Hematopoietic multipotent progenitor cell treated with erythropoietin and hydrocortisone succinate and interleukin-3 and kit ligand, for 6 days (in vitro differentiated cells): ENCODE measurements at regions not wholly inside any gene's neighbourhood (a gene's known extent, or its start where the extent isn't known, plus 50 kb on each side); places are given as distances from the start of the nearest gene placed in this dataset.
"Not testable (repeated sequence)": the region's sequence is repeated elsewhere in the genome, so short reads cannot be mapped to it uniquely, and the experiment has no call there.

ENCODE experiments used
- DNase-seq: peaks from one replicate; pipeline ENCODE4 v3.0.0-alpha.2; 2015

DNA sequence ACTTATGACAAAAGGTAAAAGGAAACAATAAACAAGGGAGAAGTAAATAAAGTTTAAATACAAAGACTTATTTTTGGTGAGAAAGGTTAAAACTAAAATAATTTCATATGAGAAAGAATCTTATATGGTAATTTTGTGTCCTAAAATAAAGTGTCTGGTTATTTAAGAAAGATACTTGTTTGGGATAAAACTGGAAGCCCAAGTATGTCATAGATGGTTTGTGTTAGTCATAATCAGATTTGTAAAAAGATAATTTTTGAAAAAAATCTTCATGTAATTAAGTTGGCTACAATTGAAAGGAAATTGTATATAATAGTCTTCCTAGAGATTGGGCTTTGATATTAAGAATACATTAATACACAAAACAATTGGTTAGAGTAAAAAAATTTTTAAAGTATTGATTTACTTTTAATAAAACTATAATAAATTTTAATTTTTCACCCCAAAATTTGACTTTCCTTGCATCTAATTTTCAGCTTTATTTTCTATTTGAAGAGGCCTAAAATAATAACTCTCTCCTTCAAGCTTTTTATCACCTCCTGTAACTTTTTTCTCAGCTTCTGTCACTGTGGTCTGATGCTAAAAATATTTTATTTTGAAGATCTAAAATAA is 315.6 kb downstream of the SLITRK5 start:
- DNase-seq = no peak

DNA sequence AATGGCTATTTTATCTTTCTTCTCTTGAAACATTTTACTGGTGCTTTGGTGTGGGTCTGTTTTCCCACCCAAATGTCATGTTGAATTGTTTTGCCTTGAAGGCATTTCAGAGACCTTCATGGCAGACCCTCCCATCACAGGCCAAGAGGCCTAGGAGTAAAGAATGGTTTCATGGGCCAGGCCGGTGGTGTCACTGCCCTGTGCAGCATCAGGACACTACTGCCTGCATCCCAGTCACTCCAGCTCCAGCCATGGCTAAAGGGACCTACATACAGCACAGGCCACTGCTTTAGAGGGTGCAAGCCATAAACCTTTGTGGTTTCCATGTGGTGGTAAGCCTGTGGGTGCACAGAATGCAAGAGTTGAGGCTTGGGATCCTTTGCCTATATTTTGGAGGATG is 326.9 kb downstream of the SLITRK5 start:
- no peak for DNase-seq

DNA sequence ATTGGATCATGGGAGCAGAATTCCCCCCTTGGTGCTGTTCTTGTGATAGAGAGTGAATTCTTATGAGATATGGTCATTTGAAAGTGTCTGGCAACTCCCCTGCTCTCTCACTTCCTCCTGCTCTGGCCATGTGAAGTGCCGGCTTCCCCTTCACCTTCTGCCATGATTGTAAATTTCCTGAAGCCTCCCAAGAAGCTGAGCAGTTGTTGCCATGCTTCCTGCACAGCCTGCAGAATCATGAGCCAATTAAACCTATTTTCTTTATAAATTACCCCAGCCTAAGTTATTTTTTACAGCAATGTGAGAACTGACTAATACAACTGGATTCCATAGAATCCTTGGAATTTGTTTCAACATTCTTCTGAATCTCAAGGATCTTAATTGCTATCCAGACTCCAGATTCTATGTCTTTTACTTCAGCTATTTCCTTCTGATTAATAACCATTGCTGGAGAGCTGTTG is 328.1 kb downstream of the SLITRK5 start:
- no peak for DNase-seq

DNA sequence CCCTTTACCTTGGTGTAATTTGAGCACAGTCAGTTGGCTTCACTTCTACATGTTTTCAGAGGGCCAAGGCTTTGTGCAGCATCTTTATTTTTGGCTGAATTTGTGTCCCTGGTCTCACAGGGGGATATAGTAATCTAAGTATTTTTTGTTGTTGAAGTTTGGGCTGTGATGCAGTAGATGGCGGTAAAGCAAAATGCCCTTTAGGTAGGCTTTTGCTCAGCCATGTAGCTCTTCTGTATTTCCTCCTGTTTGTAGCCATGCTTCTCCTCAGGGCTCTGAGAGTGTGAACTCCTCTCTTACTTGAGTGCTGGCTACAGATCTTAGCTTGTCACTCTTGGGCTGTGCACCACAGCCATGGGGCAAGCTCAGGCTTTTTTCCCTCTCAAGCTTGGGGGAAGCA is 328.6 kb downstream of the SLITRK5 start:
- peak; percentile 9 for DNase-seq

DNA sequence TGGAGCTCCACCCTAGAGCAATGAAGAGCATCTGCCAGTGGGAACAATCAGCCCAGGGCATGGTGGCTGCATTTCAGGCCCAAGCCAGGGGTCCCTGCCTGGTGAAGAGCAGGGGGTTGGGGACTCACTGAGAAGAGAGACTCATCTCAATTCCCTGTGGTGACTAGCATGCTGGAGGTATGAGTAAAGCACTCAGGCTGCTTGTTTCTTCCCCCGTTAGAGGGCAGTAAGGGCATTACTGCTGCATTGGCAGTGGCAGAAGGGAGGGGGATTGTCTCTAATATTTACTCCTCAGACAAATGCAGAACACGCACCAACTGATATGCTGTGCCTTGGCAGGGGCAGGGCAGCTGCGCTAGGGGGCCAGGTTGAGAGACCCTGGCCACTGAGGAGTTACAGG is 329.1 kb downstream of the SLITRK5 start:
- no peak for DNase-seq

DNA sequence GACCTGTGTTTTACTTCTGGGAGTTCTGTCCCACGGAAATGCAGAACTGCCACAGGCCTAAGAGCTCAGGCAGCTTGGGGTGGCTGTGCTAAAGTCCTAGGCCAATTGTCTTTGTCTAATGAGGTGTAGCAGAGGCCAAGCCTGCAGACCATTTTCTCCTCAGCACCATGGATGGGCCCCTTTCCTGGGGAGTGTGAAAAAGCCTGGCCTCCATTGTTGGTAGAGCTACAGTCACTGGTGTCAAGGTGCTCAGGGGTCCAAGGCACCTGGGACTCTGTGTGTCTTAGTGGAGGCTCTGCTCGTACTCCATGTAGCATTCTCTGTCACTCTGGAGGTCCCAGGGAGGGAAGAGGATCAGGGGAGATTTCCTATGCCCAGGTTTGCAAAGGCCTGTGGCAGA is 329.6 kb downstream of the SLITRK5 start:
- no peak for DNase-seq

DNA sequence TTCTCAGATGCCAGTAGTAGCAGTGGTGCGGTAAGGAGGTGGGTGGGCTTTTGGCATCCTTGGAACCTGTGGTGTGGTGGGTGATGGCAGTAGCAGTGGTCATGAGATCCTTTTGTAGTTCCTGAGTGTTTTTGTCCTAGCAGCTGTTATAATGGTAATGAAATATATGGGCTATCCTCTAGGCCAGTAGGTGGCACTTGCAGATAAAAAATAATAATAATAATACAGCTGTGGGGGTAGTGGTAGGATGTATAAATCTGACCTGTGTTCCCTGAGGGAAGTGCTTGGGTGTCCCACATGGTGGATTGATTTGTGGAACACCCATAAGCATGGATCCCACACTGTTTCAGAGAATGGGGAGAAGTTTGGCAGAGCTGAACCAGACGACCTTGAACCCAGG is 334.0 kb downstream of the SLITRK5 start:
- no peak for DNase-seq

DNA sequence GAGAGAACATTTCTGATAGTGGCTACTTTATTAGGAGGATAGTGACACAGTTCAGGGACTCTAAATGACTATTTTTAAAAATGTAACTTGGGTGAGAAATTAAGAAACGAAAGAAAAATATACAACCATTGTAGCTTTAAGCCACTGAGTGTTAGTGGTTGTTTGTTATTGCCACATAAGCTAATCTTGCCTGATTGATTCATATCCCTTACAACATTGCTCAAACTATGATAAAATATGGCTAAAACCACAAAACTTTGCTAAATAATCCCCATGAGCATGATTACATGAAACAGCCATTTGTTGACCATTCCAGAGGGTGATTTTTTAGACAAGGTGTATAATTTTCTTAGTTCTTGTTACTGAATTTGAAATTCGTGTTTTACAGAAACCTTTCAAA is 343.4 kb downstream of the SLITRK5 start:
- peak; percentile 45 for DNase-seq

DNA sequence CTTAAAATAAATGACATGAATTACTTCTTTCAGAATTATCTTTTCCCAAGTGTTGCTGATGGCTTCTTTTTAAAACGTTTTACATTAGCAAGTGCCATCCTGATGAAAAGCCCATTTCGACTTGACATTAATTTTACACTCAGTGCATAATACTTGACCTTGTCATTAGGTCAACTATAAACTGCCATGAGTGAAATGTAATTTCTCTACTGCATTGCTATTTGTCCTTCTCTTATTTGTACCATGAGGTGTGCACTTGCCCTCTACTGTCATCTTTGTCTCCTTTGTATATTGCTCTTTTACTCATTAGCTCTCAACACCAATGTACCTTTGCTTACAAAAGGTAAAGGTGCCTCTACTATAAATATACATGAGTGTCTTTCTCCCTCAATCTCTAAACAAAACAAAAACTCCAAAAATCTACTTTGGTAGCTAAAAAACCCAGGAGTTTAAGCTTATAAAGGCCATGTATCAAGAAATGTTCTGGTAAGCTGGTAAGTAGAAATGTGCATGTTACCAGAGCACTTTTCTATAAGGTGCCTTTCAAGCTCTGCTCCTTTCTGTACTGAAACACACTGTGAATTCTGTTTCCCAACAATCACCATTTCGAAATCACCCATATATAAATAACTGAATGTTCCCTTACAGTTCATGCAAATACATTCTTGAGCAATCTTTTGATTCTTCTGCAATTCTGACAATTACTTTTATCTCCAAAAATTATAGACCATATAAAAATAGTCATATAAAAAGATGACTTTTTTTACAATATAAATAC is 351.4 kb downstream of the SLITRK5 start:
- DNase-seq = peak; percentile 52

DNA sequence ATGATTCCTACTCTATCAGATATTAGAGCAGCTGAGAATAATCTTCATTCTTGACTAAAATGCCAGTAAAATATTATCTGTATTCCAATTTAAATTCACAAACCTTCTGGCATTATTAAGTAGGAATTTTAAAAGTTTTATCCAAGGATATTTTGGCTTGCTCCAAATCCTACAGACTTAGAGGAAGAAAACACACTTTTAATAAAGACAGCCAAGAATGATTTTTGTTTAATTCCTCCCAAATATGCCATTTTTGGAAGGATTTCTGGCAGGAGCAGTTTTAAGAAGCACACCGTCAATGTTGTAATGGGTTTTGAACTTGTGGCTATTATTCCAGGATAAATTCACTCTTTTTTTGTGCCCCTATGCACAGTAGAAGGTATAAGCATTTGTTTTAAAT is 355.1 kb downstream of the SLITRK5 start:
- DNase-seq = no peak

DNA sequence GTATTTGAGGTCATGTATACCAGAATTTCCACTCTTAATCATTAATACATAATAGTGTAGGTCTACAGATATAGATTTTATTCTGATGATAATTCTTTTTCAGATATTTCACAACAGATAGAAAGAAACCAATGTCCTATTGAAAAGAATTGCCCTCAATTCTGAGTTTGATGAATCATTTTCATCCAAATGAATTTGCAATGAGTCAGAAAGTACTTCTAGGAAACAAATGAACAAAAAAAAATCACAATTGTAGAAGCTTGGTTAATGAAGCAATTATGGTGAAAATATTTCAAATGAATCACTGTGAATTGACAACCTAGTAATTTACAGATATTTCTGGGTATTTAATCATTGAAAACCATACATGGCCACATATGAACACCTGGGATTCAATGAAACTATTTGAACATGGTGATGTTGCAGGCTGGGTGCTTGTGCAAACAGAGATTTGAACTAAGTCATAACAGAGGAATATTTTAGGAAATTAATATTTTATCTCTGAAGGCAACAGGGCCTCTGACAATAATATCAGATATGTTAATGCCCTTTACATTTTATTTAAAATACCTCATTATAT is 360.9 kb downstream of the SLITRK5 start:
- no peak for DNase-seq

DNA sequence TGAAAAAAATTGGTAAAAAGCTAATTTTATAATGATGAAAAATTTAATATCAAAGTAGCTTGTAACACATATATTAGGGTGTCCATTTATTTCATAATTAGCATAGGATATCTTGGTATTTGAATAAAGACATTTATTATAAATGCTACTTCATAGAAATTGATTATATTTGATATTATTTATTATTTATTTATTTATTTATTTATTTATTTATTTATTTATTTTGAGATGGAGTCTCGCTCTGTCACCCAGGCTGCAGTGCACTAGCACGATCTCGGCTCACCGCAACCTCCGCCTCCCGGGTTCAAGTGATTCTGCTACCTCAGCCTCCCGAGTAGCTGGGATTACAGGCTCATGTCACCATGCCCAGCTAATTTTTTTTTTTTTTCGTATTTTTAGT is 365.0 kb downstream of the SLITRK5 start:
- DNase-seq = not testable (repeated sequence)

DNA sequence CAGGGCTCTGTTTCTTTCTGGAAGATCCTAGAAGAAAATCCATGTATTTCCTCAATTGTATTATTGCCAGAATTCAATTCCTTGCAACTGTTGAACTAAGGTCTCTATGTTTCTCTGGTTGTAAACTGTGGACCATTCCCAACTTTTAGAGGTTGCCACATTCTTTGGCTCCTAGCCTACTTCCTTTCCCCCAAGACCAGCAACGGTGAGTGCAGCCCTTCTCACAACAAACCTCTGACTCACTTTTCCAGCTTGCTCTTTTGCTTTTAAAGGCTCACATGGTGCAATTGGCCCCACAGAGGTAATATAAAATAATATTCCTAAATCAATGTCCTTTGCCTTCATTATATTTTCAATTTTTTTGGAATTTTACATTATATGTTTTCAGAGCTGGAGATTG is 371.3 kb downstream of the SLITRK5 start:
- no peak for DNase-seq

DNA sequence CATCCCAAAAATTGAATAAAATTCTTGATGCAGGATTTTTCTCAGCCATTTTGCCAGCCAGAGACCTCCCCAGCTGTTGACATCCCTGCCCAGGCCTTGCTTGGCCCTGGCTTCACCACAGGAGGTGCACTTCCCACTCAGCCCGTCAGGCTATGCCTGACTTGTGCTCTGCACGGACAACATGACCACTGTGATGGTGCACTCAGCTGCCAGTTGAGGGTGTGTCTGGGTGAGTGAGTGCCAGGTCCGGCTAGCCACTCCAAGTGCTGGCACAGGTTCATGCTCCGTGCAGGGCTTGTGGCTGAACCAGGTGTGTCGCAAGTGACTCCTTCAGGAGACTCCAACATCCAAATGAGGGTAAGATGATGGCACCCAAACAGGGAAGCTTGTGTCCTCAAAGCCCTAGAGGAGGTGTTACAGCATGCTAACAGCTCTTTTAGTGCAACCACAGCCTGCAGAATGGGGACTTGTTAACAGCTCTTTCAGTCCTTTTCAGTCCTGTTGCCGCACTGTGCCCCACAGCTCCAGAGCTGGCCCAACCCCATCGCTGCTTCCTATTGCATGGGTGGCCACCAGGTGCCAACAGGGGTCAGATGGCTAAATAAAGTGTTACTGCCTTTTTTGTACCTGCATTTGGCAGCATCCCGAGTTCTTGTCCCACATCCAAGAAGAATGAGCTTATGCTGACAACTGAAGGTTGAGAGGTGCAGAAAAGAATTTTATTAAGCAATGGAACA is 380.7 kb downstream of the SLITRK5 start:
- DNase-seq = no peak

DNA sequence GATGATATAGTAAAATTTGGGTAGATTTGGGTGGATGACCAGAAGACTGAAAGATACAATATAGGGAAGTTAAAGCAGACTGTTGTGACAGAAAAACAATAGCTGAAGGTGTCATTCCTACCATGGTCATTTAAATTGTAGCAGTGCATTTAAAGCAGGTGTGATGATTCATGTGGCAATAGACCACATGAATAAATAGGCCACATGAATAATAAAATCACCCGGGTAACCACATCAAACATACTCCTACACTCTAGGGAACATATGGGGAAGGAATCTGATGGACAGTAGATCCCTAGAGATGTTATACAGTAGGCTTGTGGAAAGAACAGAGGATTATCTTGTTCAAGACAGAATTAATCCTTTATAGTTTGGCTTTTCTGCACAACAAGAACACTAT is 392.6 kb downstream of the SLITRK5 start:
- no peak for DNase-seq

DNA sequence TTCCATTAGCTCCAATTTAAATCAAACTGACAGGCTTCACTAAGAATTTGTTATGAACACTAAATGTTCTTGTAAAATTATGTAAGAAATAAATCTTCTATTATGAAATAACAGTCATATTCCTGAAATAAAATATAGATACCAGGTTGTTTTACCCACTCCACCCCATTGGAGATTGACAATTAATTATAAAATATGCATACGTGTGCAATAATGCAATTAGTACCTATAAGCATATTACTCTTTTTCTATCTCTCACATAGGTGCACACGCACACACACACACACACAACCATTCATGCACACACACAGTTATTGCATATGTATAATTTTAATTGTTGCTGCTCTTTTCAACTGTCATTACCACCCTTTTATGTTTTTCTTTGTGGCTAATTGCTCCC is 395.7 kb downstream of the SLITRK5 start:
- DNase-seq = no peak

DNA sequence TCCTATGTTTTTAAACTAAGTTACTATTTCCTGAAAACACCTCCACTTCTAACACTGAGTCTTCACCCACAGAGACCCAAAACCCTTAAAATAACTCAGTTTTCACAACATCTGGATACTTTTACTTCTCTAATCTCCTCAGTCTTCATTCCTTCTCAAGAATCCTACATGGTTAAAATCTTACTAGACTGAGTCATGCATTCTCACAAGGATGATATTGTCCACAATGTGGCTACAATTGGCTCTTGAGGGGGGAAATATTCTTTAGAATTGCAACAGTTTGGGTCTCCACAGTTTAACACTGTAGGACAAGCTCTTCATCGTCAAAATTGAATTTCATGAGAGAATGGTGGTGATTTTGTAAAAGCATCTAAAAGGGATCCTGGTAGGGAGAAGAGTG is 397.1 kb downstream of the SLITRK5 start:
- no peak for DNase-seq

DNA sequence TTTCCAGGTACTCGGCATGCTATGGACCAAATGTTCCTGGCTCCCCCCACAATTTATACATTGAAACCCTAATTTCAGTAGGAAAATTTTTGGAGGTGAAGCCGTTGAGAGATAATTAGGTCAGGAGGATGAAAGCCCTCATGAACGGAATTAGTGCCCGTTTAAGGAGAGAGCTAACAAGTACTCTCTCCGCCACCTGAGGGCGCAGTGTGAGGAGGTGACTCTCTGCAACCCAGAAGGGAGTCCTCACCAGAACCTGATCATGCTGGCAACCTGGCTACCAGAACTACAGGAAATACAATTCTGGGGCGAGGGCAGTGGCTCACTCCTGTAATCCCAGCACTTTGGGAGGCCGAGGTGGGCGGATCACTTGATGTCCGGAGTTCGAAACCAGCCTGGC is 397.8 kb downstream of the SLITRK5 start:
- DNase-seq = peak; percentile 16

DNA sequence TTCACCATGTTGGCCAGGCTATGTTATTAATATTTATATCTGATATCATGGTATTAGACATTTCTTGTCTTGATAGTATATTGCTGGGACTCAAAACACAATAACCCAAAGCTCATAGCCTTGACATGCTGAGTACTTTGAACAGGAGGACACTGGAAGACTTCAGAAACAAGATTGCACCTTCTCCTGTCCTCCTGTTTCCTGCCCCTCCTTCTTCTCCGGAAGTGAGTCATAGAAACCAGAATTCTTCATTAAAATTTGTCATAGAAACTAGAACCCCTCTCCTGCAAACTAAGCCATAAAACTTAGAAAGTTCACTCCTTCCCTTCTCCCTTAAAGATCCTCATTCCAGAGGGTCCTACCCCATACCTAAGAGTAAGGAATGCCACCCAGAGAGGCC is 400.2 kb downstream of the SLITRK5 start:
- no peak for DNase-seq

DNA sequence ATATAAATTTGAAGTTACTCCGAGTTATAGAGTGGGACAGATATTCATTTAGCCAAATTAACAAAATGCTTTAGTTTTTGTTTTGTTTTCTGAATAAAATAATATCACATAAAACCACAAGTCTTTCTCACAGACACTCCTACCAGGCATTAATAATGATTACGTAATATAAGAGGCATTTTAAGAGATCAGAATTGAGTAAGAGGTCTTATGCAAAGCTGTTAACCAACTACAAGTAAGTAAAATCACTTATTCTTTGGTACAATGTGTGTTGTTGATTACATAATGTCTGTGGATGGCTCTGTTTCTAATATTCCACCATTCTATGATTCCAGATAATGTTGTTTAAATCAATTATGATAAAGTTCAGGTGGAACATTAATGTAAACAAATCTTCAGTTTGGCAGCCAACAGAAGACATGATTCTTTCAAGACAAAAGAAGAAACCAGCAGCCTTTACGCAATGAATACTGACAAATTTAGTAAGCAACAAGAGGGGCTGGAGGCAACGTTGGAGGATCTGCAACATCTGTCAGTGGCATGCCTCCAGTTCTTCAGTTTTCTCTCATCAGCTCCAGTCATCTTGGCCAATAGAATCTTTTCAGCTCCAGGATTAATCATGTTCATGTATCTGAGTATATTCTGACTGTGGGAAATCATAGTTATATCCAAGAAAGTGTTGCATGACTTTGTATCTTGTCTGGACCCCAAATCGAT is 403.8 kb downstream of the SLITRK5 start:
- peak; percentile 17 for DNase-seq

DNA sequence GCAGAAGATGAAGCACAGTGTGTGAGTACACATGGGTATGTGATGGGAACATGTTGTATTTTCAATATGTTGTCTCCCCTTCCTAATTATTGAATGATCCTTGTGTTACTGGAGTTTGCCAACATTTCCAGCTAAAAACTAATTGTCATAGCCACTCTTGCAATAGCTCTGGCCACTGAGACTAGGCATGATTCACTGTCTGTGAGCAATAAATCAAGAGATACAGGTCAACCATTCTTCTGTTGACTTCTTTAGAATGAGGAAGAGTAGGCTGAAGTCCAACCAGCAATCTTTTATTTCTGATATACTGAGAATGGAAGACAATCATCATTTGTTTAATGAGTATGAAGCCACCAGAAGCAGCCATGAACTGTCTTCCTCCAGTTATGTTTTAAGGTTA is 413.9 kb downstream of the SLITRK5 start:
- DNase-seq = no peak

DNA sequence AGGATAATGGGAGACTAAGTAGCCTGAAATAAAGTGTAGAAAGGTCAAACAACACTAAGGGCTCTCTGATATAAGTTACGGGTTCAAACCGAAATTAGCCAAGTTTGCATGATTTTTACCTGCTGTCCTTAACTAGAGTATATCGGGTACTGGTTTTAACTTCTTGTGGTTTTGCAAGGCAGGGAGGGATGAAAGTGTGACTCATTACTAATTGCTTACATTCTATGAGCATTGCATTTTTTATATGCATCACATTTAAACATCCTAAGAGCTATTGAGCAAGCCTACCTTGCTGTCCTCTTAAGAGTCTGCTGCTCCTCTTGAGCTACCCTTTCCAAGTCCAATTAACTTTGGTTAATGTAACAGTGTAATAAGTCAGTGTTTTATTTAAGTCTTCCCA is 415.4 kb downstream of the SLITRK5 start:
- no peak for DNase-seq

DNA sequence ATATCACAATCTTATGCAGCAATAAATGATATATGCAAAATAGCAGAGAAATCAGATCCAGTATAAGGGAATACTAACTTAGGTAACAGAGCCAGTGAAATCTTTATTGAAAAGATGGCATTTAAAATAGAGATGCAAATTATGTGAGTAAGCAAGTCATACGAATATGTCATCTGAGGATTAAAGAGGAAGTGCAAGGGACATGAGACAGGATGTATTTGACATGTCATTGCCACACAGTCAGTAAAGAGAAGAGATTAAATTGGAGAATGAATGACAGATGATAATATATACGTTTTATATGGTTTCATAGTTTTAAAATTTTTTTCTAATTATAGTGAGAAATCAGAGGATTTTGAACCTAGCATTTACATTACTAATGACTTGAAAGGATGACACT is 426.4 kb downstream of the SLITRK5 start:
- peak; percentile 27 for DNase-seq
